SK-N-SH (cell line): ENCODE measurements at regions not wholly inside any gene's neighbourhood (a gene's known extent, or its start where the extent isn't known, plus 50 kb on each side); places are given as distances from the start of the nearest gene placed in this dataset.

ENCODE experiments used
- EZH2phosphoT487 ChIP-seq: fragments of 200-600 bp; sonication (generic); IDR thresholded peaks from 2 replicates; pipeline ENCODE4 v1.6.1; 2017; ENCODE audit warnings: low read depth, mixed run types, mild to moderate bottlenecking, antibody characterized with exemption, moderate library complexity, borderline replicate concordance
- IRF3 ChIP-seq: fragments of 150-350 bp; IDR thresholded peaks from 2 replicates; pipeline ENCODE4 v1.6.1; 2016; ENCODE audit warnings: mild to moderate bottlenecking, low read depth, low read length
- POLR2AphosphoS5 ChIP-seq: IDR thresholded peaks from 2 replicates; pipeline ENCODE4 v1.6.1; 2012; ENCODE audit warnings: low read depth, low read length

- TF ChIP-seq IRF3 (no peak), EZH2phosphoT487 (no peak), POLR2AphosphoS5 (no peak)
These were observed 72.8 kb downstream of the PSMG1 start for GRCh38 chr21:39110431-39110830.
